Fibroblast of skin of left quadriceps (primary cell): ENCODE measurements at regions not wholly inside any gene's neighbourhood (a gene's known extent, or its start where the extent isn't known, plus 50 kb on each side); places are given as distances from the start of the nearest gene placed in this dataset.
A peak's percentile ranks its signal among the peaks of the same experiment; 100 is the strongest.

Experiments used
- DNase-seq, 2 experiments: peaks; one replicate each; pipeline ENCODE4 v3.0.0-alpha.2; 2013; ENCODE audit warnings: low read depth in 2 of 2

DNA sequence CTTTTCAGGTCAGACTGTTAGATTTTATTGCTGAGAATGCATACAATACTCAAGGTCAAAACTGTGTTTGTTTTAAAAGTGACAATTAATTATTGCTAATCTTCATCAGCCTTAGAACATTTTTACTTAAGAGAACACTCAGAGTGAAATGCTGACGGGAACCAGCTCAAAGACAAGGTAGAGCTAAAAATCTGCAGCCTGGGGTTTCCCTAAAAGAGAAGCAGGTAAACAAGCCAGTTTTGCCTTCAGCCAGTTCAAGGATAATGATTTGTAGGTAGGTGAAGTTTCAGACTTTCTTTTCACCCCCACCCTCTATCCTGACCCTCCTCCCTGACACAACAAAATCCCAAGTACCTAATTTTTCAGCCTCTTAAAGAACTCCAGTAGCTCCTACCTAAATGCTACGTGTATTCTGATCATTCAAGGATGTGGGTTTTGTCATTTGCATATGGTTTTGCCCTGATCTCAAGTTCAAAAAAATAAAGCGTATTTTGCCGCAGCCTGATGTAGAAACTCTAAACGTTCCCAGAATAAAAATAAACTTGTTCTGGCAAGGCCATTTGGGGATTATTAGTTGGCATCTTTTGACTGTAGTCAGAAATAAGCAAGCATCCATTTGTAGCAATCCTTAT is 407.2 kb downstream of the EFNA5 start:
- no peak for DNase-seq

GRCh38 chr5:107257885-107258520 is 412.7 kb downstream of the EFNA5 start:
- no peak for DNase-seq

- no peak for DNase-seq
Measured at GRCh38 chr5:107254902-107255234, 415.9 kb downstream of the EFNA5 start.

DNA sequence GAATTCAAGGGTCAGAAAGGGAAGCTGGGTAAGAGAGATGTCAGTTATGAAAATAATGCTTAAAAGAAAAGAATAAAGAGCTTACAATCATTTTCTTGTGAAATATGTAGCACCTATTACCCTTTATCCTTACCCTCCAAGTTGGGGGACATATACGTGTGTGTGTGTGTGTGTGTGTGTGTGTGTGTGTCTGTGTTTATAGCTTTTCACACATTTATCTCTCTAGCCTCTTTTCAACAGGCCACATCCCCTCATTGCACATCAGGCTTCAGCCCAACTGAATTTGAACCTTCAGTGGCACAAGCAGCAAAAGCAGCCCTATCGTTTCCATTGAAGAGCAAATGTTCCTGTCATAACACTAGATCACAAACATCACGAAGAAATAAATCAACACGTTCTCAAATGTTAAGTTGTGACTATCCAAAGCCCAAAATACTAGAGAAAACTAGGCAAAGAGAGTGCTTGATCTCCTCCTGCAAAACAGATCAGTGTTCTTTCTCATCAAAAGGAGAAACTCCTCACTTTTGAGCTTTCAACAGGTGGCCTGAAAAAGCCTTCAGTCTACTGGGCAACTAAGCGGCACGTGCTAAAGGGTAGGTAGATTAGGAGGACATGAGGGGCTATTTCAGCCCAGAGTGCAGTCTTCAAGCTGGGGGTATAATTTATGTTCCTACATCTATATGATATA is 416.4 kb downstream of the EFNA5 start:
- no peak for DNase-seq

DNA sequence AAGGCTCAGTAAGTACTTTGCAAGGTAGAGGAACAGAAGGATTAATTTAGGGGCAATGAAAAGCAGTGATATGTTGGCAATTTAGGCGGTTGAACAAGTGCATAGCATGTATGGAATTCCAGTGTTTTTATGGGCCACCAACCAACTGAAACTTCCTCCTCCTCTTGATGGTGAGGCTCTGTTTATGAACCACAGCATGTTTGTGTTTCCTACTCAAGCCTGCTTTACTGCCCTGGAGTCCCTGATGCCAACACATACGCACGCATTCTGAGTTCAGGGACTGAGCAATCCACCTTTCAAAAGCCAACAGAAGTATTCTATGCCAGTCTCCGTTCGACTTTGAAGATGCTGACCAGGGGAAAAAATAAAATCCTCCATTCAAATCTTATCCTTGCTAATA is 417.5 kb downstream of the EFNA5 start:
- DNase-seq = no peak

- no peak for DNase-seq
Measured at GRCh38 chr5:107251151-107251550, 419.6 kb downstream of the EFNA5 start.

DNA sequence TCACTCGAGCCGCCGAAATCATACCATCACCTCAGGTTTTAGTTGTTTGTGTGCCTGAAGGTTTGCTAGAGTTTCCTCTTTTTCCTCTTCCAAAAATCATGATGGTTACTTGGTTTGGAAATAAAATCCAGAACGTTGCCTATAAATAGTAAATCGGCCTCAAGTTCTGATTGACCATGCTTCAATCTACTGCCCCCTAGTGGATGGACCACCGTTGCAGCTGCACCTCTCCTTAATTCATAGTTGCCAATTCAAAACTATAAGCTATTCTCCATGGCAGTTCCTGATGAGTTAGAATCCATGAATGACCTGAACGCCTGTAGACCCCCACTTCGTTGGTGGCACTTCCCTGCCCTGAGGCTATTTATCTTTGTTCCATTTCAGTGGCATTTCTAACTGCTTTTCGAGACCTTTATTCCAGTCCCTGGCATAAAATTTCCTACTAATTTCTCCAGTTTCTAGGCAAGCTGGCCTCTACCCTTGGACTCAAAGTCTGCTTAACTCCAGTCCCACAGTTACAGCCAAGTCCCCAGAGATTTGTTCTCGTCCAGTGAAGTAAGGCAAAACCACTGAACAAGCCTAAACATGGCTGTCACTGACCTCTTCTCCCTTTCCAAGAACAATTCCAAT is 422.6 kb downstream of the EFNA5 start:
- DNase-seq = no peak

GRCh38 chr5:107247427-107247826 is 423.3 kb downstream of the EFNA5 start:
- DNase-seq = no peak

DNA sequence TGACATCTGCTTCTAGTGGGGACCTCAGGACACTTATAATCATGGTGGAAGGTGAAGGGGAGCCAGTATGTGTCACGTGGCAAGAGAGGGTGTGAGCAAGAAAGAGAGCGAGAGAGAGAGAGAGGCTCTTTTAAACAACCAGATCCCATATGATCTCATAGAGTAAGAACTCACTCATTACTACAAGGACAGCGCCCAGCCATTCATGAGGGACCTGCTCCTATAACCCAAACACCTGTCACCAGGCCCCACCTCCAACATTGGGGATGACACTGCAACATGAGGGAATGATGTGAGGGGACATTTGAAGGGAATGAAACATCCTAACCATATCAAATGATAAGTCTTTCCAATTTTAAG is 427.5 kb downstream of the EFNA5 start:
- DNase-seq = no peak

- DNase-seq = no peak
Measured at GRCh38 chr5:107242411-107243219, 428.1 kb downstream of the EFNA5 start.

DNA sequence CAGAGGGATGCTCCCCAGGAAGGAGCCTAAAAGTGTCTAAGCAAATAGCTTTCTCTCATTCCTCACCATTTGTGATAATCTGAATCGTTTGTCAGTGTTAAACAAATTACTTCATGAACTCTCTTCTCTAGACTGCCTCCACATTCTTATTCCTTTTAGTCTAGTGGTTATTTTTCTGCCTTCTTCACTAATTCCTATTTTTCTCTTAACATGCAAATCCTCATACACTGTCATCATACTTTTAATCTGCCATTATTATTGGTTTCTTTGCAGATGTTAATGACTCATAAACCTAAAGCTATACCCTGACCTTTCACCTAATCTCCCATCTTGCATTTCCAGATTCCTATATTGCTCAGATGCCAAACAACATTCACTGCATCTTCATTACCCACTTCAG is 428.9 kb downstream of the EFNA5 start:
- no peak for DNase-seq

DNA sequence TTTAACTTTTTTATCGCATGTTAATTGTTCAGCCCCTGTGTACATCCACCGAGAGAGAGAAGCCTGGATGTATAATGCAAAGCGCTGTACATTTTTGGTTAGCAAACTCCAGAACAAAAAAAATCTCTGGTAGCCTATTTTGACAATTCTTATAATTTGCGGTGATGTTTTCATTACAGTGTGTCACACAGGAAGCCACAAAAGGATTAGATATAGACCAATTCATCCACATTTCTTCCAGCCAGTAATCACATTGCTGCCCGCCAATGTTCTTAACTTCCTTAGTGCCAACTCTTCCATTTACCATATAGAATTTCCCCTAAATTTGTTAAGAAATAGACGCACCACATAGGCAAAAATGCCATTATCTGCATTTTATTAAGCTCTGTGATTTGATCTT is 435.6 kb downstream of the EFNA5 start:
- no peak for DNase-seq

DNA sequence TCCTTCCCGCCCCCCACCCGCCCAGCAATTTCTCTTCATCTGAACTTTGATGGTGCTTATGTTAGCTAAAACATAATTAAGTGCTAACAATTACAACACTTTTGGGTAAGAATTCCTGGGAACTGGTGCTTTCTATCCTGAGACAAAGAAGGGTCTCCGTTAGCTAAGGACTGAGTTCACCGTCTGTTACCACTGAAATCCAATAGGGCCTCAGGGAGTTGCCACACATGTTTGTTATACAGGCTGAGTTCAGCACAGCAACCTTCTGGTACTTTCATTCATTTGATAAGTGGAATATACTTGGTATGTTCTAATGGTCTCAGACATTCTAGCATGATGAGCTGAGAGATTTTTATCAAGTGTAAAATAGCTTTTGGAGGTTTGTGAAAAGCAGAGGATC is 437.9 kb downstream of the EFNA5 start:
- DNase-seq = no peak

GRCh38 chr5:107232293-107232692 is 438.4 kb downstream of the EFNA5 start:
- no peak for DNase-seq

DNA sequence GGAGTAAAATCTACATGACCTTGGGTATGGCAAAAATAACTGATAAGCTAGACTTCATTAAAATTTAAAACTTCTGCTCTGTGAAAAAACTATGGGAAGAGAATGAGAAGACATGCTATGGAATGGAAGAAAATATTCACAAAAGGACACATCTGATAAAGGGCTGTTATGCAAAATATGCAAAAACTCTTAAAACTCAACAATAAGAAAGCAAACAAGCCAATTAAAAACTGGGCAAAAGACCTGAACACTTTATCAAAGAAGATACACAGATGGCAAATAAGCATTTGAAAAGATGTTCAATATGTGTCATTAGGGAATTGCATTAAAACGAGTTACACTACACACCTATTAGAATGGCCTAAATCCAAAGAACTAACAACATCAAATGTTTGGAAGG is 439.5 kb downstream of the EFNA5 start:
- no peak for DNase-seq

GRCh38 chr5:107230367-107230766 is 440.4 kb downstream of the EFNA5 start:
- no peak for DNase-seq

- DNase-seq = no peak
Measured at GRCh38 chr5:107228226-107228625, 442.5 kb downstream of the EFNA5 start.

- DNase-seq = no peak
Measured at GRCh38 chr5:107224272-107224671, 446.5 kb downstream of the EFNA5 start.

DNA sequence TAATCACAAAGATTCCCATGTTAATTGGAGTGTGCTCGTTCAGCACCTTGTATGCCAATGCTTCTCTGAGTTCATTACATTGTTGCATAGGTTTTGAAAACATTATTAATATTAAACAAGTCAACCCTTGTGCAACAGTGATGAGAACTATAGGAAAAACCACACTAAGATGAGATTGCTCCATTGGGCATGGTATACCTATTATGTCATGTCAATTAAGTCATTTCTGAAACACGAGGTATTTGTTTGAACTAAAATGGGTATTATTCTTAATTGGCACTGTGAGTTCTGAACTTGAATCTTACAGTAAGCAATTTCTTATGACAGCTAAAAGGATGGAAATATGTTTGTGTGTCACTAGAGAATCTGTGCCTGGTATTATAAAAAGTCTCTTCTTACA is 447.7 kb downstream of the EFNA5 start:
- DNase-seq = no peak

- no peak for DNase-seq
Measured at GRCh38 chr5:107219993-107220392, 450.7 kb downstream of the EFNA5 start.

GRCh38 chr5:107218457-107219193 is 452.1 kb downstream of the EFNA5 start:
- peak in 1 of 2 experiments; percentile 13 for DNase-seq
